ENCODE measurements at regions not wholly inside any gene's neighbourhood (a gene's known extent, or its start where the extent isn't known, plus 50 kb on each side); places are given as distances from the start of the nearest gene placed in this dataset.

- TF ChIP-seq, protein P1, sequence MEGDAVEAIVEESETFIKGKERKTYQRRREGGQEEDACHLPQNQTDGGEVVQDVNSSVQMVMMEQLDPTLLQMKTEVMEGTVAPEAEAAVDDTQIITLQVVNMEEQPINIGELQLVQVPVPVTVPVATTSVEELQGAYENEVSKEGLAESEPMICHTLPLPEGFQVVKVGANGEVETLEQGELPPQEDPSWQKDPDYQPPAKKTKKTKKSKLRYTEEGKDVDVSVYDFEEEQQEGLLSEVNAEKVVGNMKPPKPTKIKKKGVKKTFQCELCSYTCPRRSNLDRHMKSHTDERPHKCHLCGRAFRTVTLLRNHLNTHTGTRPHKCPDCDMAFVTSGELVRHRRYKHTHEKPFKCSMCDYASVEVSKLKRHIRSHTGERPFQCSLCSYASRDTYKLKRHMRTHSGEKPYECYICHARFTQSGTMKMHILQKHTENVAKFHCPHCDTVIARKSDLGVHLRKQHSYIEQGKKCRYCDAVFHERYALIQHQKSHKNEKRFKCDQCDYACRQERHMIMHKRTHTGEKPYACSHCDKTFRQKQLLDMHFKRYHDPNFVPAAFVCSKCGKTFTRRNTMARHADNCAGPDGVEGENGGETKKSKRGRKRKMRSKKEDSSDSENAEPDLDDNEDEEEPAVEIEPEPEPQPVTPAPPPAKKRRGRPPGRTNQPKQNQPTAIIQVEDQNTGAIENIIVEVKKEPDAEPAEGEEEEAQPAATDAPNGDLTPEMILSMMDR (conservative IDR thresholded peaks at IDR 0.05), result no peak
- TF ChIP-seq ZFX (IDR thresholded peaks at IDR 0.05), result no peak
Measured at GRCh38 chr20:48057739-48058138, 272.5 kb upstream of the SULF2 start.

Data from C4-2B (cell line).